WERI-Rb-1 (cell line): ENCODE measurements at regions not wholly inside any gene's neighbourhood (a gene's known extent, or its start where the extent isn't known, plus 50 kb on each side); places are given as distances from the start of the nearest gene placed in this dataset.
"Not testable (repeated sequence)": the region's sequence is repeated elsewhere in the genome, so short reads cannot be mapped to it uniquely, and the experiment has no call there.

ENCODE experiments used
- DNase-seq: peaks from one replicate; pipeline ENCODE4 v3.0.0-alpha.2; 2020
- H3K27ac ChIP-seq: fragments of 250-450 bp; sonication (Bioruptor Pico); 2 replicates; pipeline ENCODE4 v1.5.1; 2020; ENCODE audit warnings: mild to moderate bottlenecking, moderate library complexity
- H3K27me3 ChIP-seq: fragments of 250-450 bp; sonication (Bioruptor Pico); 2 replicates; pipeline ENCODE4 v1.5.1; 2021; ENCODE audit warnings: mild to moderate bottlenecking, low read depth, moderate library complexity; ENCODE audit not compliant: insufficient read depth, severe bottlenecking
- H3K36me3 ChIP-seq: fragments of 250-450 bp; sonication (Bioruptor Pico); 2 replicates; pipeline ENCODE4 v1.5.1; 2020; ENCODE audit warnings: mild to moderate bottlenecking, moderate library complexity
- H3K4me3 ChIP-seq: 2 replicates; pipeline ENCODE4 v1.5.1; 2011; ENCODE audit warnings: low read depth, mild to moderate bottlenecking, control low read depth, low read length
- H3K9me3 ChIP-seq: fragments of 250-450 bp; sonication (Bioruptor Pico); 2 replicates; pipeline ENCODE4 v1.5.1; 2021; ENCODE audit warnings: mild to moderate bottlenecking, moderate library complexity; ENCODE audit not compliant: severe bottlenecking
- TF ChIP-seq, protein P1 (sequence below): IDR thresholded peaks from 2 replicates; pipeline ENCODE4 v1.5.1; 2011; ENCODE audit warnings: low read depth, mild to moderate bottlenecking, control low read depth, inconsistent platforms, low read length

DNA sequence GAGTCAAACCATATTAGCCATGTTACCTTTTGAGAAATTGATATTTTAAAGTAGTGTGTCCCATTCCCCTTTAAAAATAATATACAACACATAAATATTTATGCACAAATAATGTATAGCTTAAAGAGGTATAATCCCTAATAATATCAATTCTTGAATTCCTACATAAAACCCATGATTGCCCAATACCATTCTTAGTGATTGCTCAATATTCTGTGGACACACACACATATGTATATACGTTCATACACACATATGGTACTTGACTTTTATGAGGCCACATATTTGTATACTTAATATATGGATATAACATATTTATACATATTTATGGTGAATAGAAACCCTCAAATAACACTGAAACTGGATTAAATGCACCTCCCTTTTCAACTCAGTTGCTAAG lies 367.4 kb downstream of the ZBBX start:
- no peak for DNase-seq
- no peaks in the 10 kb centered on the region for H3K9me3 ChIP-seq
- no peak overlapping the region for H3K27ac ChIP-seq
- no peaks in the 10 kb centered on the region for H3K36me3 ChIP-seq
- TF ChIP-seq, protein P1, sequence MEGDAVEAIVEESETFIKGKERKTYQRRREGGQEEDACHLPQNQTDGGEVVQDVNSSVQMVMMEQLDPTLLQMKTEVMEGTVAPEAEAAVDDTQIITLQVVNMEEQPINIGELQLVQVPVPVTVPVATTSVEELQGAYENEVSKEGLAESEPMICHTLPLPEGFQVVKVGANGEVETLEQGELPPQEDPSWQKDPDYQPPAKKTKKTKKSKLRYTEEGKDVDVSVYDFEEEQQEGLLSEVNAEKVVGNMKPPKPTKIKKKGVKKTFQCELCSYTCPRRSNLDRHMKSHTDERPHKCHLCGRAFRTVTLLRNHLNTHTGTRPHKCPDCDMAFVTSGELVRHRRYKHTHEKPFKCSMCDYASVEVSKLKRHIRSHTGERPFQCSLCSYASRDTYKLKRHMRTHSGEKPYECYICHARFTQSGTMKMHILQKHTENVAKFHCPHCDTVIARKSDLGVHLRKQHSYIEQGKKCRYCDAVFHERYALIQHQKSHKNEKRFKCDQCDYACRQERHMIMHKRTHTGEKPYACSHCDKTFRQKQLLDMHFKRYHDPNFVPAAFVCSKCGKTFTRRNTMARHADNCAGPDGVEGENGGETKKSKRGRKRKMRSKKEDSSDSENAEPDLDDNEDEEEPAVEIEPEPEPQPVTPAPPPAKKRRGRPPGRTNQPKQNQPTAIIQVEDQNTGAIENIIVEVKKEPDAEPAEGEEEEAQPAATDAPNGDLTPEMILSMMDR: no peak
- no peak overlapping the region for H3K4me3 ChIP-seq
- H3K27me3 ChIP-seq: no peaks in the 10 kb centered on the region

DNA sequence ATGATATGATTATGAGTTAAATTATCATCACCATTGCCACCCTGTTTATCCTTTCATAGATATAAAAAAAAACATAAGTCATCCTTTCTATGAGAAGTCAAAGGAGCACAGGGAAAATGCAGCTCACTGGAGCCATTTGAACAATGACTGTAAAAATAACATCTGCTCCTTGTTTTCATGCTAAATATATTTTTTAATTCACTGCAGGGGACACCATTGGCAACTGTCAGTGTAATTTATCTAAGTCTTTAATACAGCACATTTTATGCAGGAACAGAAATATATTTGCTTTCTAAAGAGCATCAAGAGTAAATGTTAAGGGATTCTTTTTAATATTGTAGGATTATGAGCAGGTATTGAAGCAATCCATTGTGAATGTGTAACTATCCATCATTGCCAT lies 371.3 kb downstream of the ZBBX start:
- Histone ChIP-seq H3K9me3 (no peaks in the 10 kb centered on the region), H3K4me3 (no peak overlapping the region), H3K27ac (no peak overlapping the region), H3K36me3 (no peaks in the 10 kb centered on the region), H3K27me3 (no peaks in the 10 kb centered on the region)
- TF ChIP-seq, protein P1: no peak
- DNase-seq: no peak

DNA sequence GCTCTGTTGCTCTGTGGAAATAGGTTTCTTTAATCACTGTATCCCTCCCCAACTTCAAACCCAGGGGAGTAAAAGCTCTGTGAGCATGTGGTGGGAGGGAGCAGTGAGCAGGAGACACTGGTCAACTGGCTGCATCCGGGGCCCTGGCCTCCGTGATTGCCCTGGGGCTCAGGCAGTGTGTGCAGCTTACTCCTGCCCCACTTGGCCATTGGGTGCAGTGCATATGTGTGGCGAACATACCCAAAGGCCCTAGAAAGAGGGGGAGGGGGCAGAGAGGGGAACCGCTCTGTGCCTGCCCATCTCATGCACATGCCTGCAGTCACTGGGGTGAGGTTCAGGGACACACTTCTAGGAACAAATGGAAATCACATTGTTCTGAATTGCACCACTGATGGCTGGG lies 378.7 kb downstream of the ZBBX start:
- no peaks in the 10 kb centered on the region for H3K36me3 ChIP-seq
- H3K27me3 ChIP-seq: no peaks in the 10 kb centered on the region
- H3K4me3 ChIP-seq: no peak overlapping the region
- H3K9me3 ChIP-seq: no peaks in the 10 kb centered on the region
- DNase-seq: no peak
- no peak overlapping the region for H3K27ac ChIP-seq
- TF ChIP-seq, protein P1: no peak

GRCh38 chr3:166993015-166993630 lies 387.0 kb downstream of the ZBBX start:
- no peak for DNase-seq
- H3K36me3 ChIP-seq: no peaks in the 10 kb centered on the region
- no peak overlapping the region for H3K4me3 ChIP-seq
- H3K27ac ChIP-seq: no peak overlapping the region
- H3K9me3 ChIP-seq: no peaks in the 10 kb centered on the region
- TF ChIP-seq, protein P1: no peak
- H3K27me3 ChIP-seq: no peaks in the 10 kb centered on the region

DNA sequence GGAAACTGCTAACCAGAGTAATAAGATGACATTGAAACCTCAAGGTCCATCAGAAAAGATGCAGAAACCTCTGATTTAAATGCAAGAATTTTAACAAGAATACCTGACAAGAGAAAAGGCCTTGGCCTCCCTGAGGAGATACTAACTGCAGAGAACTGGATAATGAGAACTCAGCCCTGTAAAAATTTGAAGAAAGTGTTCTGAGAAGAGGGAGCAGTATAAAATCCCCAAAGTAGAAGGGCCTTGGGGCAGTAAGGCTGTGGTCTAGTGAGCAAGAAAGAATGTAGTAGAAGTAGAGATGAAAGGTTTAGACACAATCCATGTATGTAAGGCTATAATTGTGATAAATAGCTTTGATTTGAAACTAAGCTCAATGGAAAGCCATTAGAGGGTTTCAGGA lies 394.1 kb downstream of the ZBBX start:
- TF ChIP-seq, protein P1: no peak
- Histone ChIP-seq H3K36me3 (no peaks in the 10 kb centered on the region), H3K9me3 (no peaks in the 10 kb centered on the region), H3K27ac (no peak overlapping the region), H3K27me3 (no peaks in the 10 kb centered on the region), H3K4me3 (no peak overlapping the region)
- DNase-seq: no peak

- not testable (repeated sequence) for H3K4me3 ChIP-seq, H3K9me3 ChIP-seq, DNase-seq, H3K27me3 ChIP-seq, H3K27ac ChIP-seq, H3K36me3 ChIP-seq
Measured at GRCh38 chr3:166975796-166976195, 404.3 kb downstream of the ZBBX start.

- H3K4me3 ChIP-seq, H3K27ac ChIP-seq, H3K27me3 ChIP-seq, H3K36me3 ChIP-seq, DNase-seq, H3K9me3 ChIP-seq: not testable (repeated sequence)
Measured at GRCh38 chr3:166967714-166968113, 412.4 kb downstream of the ZBBX start.
